Raji (cell line): ENCODE measurements at regions not wholly inside any gene's neighbourhood (a gene's known extent, or its start where the extent isn't known, plus 50 kb on each side); places are given as distances from the start of the nearest gene placed in this dataset.
A peak's percentile ranks its signal among the peaks of the same experiment; 100 is the strongest.

ENCODE experiments used
- POLR2A ChIP-seq: IDR thresholded peaks from 2 replicates; pipeline ENCODE4 v1.6.1; 2011; ENCODE audit warnings: low read depth, low read length, control low read depth; ENCODE audit not compliant: insufficient read depth

DNA sequence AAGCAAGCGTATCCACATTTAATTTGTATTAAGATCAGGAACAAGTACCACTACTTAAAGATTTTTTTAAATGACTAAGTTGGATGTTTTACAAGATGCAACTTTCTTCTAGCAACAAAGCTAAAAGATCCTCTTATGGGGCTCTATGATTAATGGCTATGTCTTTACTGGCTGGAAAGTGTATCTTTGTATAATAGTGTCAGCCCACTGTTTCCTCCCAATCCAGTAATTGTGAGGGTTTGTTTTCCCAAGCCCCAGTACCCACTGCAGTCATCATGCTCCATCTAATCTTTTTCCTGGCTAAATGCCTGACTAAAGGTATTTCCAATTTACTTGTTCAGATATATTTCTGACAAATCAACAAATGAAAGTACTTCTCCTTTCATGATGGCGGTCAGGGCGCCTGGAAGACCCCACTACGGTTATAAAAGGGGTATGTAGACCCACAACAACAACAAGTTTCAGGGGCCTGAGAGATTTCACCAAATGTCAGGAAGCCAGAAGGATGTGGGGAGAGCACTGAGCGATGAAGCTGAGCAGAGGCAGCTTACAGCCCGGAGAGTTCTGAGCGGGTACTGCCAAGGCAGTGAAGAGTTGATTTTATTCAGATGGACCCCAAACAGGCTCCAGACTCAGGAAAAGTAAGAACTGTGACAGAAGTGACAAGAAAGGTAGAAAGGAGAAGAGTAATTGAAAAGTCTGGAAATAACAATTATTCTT lies 222.6 kb upstream of the KLF14 start:
- TF ChIP-seq POLR2A, result no peak

GRCh38 chr7:130957137-130957513 lies 223.1 kb upstream of the KLF14 start:
- TF ChIP-seq POLR2A, result no peak

- no peak for TF ChIP-seq POLR2A
These were observed 224.8 kb upstream of the KLF14 start for GRCh38 chr7:130958846-130959245.

DNA sequence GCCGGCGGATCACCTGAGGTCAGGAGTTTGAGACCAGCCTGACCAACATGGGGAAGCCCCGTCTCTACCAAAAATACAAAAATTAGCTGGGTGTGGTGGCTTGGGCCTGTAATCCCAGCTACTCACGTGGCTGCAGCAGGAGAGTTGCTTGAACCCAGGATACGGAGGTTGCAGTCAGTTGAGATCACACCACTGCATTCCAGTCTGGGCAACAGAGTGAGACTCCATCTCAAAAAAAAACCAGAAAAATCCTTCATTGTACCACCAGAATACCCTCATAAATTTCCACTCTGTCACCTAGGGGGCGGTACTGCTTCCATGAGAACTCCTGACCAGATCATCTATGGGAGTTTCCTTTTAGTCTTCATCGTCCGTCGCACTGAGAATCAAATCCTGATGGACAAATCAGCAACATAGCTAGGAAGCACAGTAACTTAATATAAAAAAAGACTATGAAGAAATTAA lies 225.8 kb upstream of the KLF14 start:
- TF ChIP-seq POLR2A, result no peak

DNA sequence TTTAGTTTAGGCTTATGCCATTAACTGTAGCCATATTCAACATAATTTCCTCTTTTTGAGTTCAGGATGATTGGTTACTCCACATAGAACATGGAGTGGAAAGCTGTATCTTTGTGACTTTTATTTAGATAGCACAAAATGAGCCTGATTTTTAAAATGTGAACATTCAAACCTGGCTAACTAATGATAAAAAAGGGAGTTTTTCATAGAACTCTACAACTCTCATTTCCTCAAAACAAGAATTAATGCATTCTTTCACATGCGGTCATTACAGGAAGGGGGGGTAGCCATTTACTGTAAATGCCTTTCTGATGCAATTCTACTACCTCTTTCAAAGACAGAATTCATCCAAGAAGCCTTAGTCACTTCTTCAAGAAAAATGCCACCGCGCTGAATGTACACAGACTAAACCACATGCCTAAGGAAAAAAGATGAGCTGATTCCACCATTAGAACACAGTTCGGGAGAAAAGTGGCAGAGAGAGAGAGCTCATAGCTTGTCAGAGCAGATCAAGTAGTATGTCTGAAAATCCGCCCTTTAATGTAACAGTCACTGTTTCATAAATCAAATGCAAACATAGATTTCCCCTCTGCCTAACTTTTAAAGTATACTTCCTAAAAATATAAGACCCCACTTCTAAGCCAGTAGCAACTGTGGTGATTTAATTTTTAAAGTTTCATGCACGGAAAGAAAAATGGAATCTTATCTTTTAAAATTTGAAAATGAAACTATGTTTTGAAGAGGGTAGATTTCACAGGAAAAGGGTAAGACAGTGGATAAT lies 226.4 kb upstream of the KLF14 start:
- no peak for TF ChIP-seq POLR2A

DNA sequence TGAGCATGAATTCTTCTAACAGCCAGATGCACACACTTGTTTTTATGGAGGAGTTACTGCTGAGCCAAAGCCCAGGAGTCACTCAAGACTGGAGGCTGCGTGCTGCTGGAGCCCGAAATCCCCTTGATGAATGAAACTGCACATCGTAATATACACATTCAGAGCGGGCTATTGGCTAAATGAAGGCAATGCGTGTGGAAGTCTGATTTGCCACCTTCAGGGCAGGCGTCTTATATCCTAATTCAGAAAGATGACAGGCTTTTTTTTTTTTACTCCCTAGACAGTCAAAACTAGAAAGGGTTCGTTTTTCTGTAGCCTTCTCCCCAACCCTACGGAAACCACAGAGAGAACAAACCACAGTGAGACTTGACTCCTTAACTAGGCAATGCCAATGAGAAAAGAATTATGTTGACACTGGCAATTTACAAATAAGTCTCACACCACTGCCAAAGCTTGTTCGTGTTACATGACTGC lies 227.2 kb upstream of the KLF14 start:
- peak; percentile 87 for TF ChIP-seq POLR2A

- no peak for TF ChIP-seq POLR2A
These were observed 228.1 kb upstream of the KLF14 start for GRCh38 chr7:130962109-130962508.

- no peak for TF ChIP-seq POLR2A
These were observed 229.3 kb upstream of the KLF14 start for GRCh38 chr7:130963339-130963738.

DNA sequence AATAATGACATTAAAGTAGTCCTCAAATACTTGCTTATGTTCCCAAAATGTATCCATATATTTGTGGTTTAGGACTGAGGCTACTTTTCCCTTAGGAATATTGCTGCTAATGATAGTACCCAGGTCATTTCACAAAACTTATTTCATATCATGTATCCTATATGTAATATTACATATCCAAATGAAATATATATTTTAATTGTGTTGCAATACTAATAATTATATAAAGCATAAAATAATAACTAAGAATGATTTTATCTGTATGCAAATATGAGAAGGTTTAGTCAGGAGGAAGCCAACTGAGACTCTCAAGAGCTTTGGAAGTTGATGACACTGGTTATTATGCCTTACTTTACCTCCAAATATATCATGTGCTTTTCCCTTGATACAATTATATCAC lies 231.5 kb upstream of the KLF14 start:
- TF ChIP-seq POLR2A, result no peak

DNA sequence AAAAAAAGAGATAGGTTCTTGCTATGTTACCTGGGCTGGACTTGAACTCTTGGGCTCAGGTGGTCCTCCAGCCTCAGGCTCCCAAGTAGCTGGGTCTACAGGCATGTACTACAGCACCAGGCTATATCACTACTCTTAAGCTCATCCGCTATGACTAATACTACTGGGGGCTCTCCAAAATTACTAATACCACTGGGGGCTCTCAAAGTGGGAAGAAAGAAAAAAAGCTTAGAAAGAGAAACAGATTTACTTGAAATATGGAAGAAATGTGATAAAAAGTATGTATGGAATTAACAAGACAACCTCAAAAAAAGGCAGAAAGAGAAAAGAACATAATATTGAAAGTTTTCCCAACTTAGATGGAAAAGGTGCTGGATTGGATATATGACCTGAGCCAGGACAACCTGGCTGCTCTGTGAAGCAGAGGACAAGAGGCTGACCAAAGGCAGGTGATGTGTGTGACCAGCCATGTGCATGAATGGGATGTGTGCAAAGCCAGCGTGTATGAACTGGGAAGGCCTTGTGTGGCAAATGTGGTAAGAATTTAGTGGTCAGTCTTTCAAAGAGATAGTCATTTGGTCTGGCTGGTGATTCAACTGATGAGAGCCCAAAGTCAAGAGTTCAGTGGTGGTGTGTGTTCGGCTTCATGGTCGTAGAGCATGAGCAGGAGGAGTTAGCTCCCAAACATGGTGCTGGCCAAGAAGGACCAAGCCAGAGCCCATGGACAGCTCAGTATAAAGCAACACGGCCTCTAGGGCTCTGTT lies 232.4 kb upstream of the KLF14 start:
- no peak for TF ChIP-seq POLR2A

GRCh38 chr7:130970196-130970595 lies 236.2 kb upstream of the KLF14 start:
- no peak for TF ChIP-seq POLR2A

- no peak for TF ChIP-seq POLR2A
These were observed 236.7 kb upstream of the KLF14 start for GRCh38 chr7:130970696-130971095.

DNA sequence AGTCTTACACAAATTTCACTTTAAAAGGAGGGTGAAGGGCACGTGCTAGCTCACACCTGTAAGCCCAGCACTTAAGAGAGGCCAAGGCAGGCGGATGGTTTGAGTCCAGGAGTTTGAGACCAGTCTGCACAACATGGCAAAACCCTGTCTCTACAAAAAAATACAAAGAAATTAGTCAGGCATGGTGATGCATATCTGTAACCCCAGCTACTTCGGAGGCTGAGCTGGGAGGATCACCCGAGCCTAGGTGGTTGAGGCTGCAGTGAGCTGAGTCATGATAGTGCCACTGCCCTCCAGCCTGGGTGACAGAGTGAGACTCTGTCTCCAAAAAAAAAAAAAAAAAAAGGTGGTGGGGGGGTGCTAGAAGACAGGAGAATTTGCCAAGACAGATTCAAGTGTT lies 237.3 kb upstream of the KLF14 start:
- TF ChIP-seq POLR2A, result no peak

DNA sequence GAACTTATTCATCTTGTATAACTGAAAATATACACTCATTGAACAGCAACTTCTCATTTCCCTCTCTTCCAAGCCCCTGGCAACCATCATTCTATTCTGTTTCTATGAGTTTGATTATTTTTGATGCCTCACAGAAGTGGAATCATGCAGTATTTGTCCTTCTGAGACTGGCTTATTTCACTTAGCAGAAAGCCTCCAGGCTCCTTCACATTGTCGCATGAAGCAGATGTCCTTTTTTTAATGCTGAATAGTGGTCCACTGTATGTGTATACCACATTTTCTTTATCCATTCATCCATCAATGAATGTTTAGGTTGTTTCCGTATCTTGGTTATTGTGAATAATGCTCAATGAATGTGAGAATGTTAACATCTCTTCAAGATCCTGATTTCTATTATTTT lies 238.2 kb upstream of the KLF14 start:
- no peak for TF ChIP-seq POLR2A

DNA sequence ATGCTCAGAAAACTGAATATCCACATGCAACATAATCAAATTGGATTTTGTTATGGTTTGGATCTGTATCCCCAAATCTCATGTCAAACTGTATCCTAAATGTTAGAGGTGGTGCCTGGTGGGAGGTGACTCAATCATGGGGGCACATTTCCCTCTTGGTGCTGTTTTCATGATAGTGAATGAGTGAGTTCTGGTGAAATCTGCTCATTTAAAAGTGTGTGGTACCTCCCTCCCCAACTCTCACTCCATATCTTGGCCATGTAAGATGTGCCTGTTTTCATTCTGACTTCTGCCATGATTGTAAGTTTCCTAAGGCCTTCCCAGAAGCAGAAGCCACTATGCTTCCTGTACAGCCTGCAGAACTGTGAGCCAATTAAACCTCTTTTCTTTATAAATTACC lies 239.6 kb upstream of the KLF14 start:
- no peak for TF ChIP-seq POLR2A

DNA sequence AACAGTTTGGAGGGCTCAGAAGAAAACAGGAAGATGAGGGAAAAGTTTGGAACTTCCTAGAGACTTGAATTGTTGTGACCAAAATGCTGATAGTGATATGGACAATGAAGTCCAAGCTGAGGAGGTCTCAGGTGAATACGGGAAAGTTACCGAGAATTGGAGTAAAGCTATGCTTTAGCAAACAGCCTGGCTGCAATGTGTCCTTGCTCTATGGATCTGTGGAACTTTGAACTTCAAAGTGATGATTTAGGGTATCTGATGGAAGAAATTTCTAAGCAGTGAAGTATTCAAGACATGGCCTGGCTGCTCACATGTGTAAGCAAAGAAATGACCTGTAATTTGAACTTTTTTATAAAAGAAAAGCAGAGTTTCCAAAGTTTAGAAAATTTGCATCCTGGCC lies 240.2 kb upstream of the KLF14 start:
- no peak for TF ChIP-seq POLR2A

DNA sequence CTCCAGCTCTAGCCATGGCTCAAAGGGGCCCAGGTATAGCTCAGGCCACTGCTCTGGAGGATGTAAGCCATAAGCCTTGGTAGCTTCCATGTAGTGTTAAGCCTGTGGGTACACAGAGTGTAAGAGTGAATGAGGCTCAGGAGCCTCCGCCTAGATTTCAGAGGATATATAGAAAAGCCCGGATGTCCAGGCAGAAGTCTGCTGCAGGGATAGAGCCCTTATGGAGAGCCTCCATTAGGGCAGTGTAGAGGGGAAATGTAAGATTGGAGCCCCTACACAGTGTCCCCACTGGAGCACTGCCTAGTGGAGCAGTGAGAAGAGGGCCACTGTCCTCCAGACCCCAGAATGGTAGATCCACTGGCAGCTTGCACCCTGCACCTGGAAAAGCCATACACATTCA lies 240.8 kb upstream of the KLF14 start:
- TF ChIP-seq POLR2A, result no peak
